ENCODE measurements at regions not wholly inside any gene's neighbourhood (a gene's known extent, or its start where the extent isn't known, plus 50 kb on each side); places are given as distances from the start of the nearest gene placed in this dataset.

- DNase-seq (ENCODE audit: low read depth in 1 of 2, low spot score in 2 of 2), result no peak
- H2BK120ac ChIP-seq (replicated peaks; ENCODE audit: low read depth, low read length), result no peak overlapping the region
- H3K9me3 ChIP-seq (ENCODE audit: insufficient read depth in 2 of 2, low read depth in 1 of 2, low read length in 1 of 2), result no peaks in the 10 kb centered on the region
- H3K14ac ChIP-seq (ENCODE audit: insufficient read length), result no peak overlapping the region
- WGBS, 2 experiments (ENCODE audit: extremely low coverage in 1 of 2, insufficient coverage in 1 of 2, insufficient read length in 1 of 2, insufficient replicate concordance in 2 of 2, low coverage in 1 of 2, low lambda C conversion rate in 2 of 2, missing lambda C conversion rate in 1 of 2), result 79% methylated on average over 4 of the region's 4 CpGs; no CpG with 5 or more reads in 1 of the 2 experiments
- no peak overlapping the region for H2AK5ac ChIP-seq (ENCODE audit: low read depth, low read length)
- H3K27ac ChIP-seq (ENCODE audit: low read depth, low read length), result no peak overlapping the region
- peaks cover 7% of the 10 kb centered on the region for H3K79me1 ChIP-seq (ENCODE audit: low read depth, low read length)
- no peak overlapping the region for H3K4ac ChIP-seq (replicated peaks; ENCODE audit: insufficient read length, low read depth, low read length)
- peaks cover 4 to 18% (median 16%) of the 10 kb centered on the region in 4 experiments for H3K4me1 ChIP-seq (replicated peaks in 1 of 4; ENCODE audit: control insufficient read depth in 3 of 4, insufficient read depth in 4 of 4, low read length in 3 of 4)
- H2BK12ac ChIP-seq (ENCODE audit: low read depth, low read length), result no peak overlapping the region
- H4K20me1 ChIP-seq (replicated peaks in 1 of 2; ENCODE audit: control insufficient read depth in 1 of 2, insufficient read depth in 2 of 2, low read length in 2 of 2), result peaks cover 0 to 4% of the 10 kb centered on the region in 2 experiments
- H3K23me2 ChIP-seq (ENCODE audit: low read depth, low read length), result no peaks in the 10 kb centered on the region
- peaks cover 0 to 80% of the 10 kb centered on the region in 2 experiments; a peak in 3 of 4 replicates for H3K79me2 ChIP-seq (ENCODE audit: control insufficient read depth in 1 of 2, insufficient read depth in 2 of 2, low read length in 2 of 2)
- H3K27me3 ChIP-seq (replicated peaks in 1 of 4; ENCODE audit: control insufficient read depth in 3 of 4, extremely low read depth in 1 of 4, insufficient read depth in 3 of 4, low read length in 3 of 4), result no peaks in the 10 kb centered on the region
- H2BK20ac ChIP-seq (ENCODE audit: low read length), result no peak overlapping the region
- no peak overlapping the region for H3K18ac ChIP-seq (ENCODE audit: extremely low read depth, low read length)
- no peak overlapping the region for H3K23ac ChIP-seq (ENCODE audit: insufficient read length)
- no peak overlapping the region for H2BK5ac ChIP-seq (ENCODE audit: low read depth, low read length)
- no peak overlapping the region for H2AFZ ChIP-seq (ENCODE audit: low read length)
- no peak overlapping the region for H4K8ac ChIP-seq (ENCODE audit: extremely low read depth, insufficient read depth, low read length)
- no peak overlapping the region for H3K56ac ChIP-seq (replicated peaks; ENCODE audit: insufficient read length, low read depth, low read length)
- H3K36me3 ChIP-seq (ENCODE audit: control insufficient read depth in 2 of 4, insufficient read depth in 4 of 4, low read length in 3 of 4), result no peaks in the 10 kb centered on the region
- no peak overlapping the region for H3K4me2 ChIP-seq (ENCODE audit: insufficient read depth in 1 of 2, low read depth in 2 of 2, low read length in 2 of 2)
- FAIRE-seq, result no peak
- H4K91ac ChIP-seq (replicated peaks; ENCODE audit: insufficient read length, low read length), result no peak overlapping the region
- H2BK15ac ChIP-seq (ENCODE audit: low read length), result no peak overlapping the region
- no peak overlapping the region for H3K9ac ChIP-seq (replicated peaks in 1 of 4; ENCODE audit: extremely low read depth in 1 of 4, low read depth in 3 of 4, low read length in 3 of 4)
- ChIA-PET POLR2A (ENCODE audit: partially characterized antibody) (no interaction called here), CTCF (ENCODE audit: partially characterized antibody) (interaction anchor here (1.2 to 12.8 kb wide), 9 partner anchors 11 to 296 kb away, joined by 3 to 240 read pairs (median 4); no protein-coding TSS in a partner anchor)
- H3K4me3 ChIP-seq (ENCODE audit: extremely low read depth in 1 of 4, insufficient read depth in 2 of 4, low read depth in 3 of 4, low read length in 4 of 4), result no peak overlapping the region
- no peak overlapping the region for H4K5ac ChIP-seq (ENCODE audit: insufficient read length, low read depth, low read length)
- TF ChIP-seq CTBP2 (IDR thresholded peaks at IDR 0.05; ENCODE audit: borderline replicate concordance, insufficient read depth, insufficient read length, low read length), result no peak
- TF ChIP-seq USF2 (IDR thresholded peaks at IDR 0.05; ENCODE audit: low read length), result no peak
- TF ChIP-seq RBBP5 (IDR thresholded peaks at IDR 0.05; ENCODE audit: borderline replicate concordance, low read depth, low read length), result no peak
- no peak for TF ChIP-seq KDM1A (IDR thresholded peaks at IDR 0.05; ENCODE audit: borderline replicate concordance, low read length)
- TF ChIP-seq RAD21 (IDR thresholded peaks at IDR 0.05 in 1 of 2, conservative IDR thresholded peaks at IDR 0.05 in 1 of 2; ENCODE audit: low read depth in 2 of 2, low read length in 2 of 2), result no peak
- no peak for TF ChIP-seq SIN3A (conservative IDR thresholded peaks at IDR 0.05 in 1 of 2, IDR thresholded peaks at IDR 0.05 in 1 of 2; ENCODE audit: low read depth in 1 of 2, low read length in 2 of 2)
- no peak for TF ChIP-seq TAF1 (IDR thresholded peaks at IDR 0.05; ENCODE audit: low read depth, low read length)
- no peak for TF ChIP-seq NRF1 (IDR thresholded peaks at IDR 0.05; ENCODE audit: low read depth, low read length)
- no peak for TF ChIP-seq HDAC2 (IDR thresholded peaks at IDR 0.05; ENCODE audit: borderline replicate concordance in 1 of 2, low read depth in 2 of 2, low read length in 2 of 2)
- TF ChIP-seq MAFK (IDR thresholded peaks at IDR 0.05; ENCODE audit: low read depth, low read length), result no peak
- no peak for TF ChIP-seq GTF2F1 (IDR thresholded peaks at IDR 0.05; ENCODE audit: borderline replicate concordance, low read depth, low read length)
These were observed 53.7 kb upstream of the MGAT5 start for GRCh38 chr2:134200036-134200618.

Data from H1 (cell line).